Limb (tissue), 2 donors: ENCODE measurements at regions not wholly inside any gene's neighbourhood (a gene's known extent, or its start where the extent isn't known, plus 50 kb on each side); places are given as distances from the start of the nearest gene placed in this dataset.
A peak's percentile ranks its signal among the peaks of the same experiment; 100 is the strongest.
"Not testable (repeated sequence)": the region's sequence is repeated elsewhere in the genome, so short reads cannot be mapped to it uniquely, and the experiment has no call there.

Experiments
- DNase-seq, 2 donors: peaks; one replicate each; pipeline ENCODE4 v3.0.0-alpha.2; 2016; ENCODE audit errors: extremely low spot score in 2 of 2

GRCh38 chr1:199404191-199404590 lies 623.3 kb upstream of the NR5A2 start:
- DNase-seq: no peak

GRCh38 chr1:199404976-199405375 lies 622.5 kb upstream of the NR5A2 start:
- DNase-seq: no peak

GRCh38 chr1:199405634-199406196 lies 621.8 kb upstream of the NR5A2 start:
- no peak for DNase-seq

GRCh38 chr1:199410462-199410861 lies 617.0 kb upstream of the NR5A2 start:
- no peak for DNase-seq

GRCh38 chr1:199411506-199411905 lies 616.0 kb upstream of the NR5A2 start:
- no peak for DNase-seq

- no peak for DNase-seq
Measured at GRCh38 chr1:199422206-199422605, 605.3 kb upstream of the NR5A2 start.

- no peak for DNase-seq
Measured at GRCh38 chr1:199447906-199448305, 579.6 kb upstream of the NR5A2 start.

GRCh38 chr1:199448646-199449045 lies 578.9 kb upstream of the NR5A2 start:
- DNase-seq: no peak

GRCh38 chr1:199449221-199449620 lies 578.3 kb upstream of the NR5A2 start:
- DNase-seq: no peak

GRCh38 chr1:199449681-199450080 lies 577.8 kb upstream of the NR5A2 start:
- no peak for DNase-seq

- no peak for DNase-seq
Measured at GRCh38 chr1:199452627-199453026, 574.9 kb upstream of the NR5A2 start.

- DNase-seq: no peak
Measured at GRCh38 chr1:199453723-199454122, 573.8 kb upstream of the NR5A2 start.

- no peak for DNase-seq
Measured at GRCh38 chr1:199460933-199461332, 566.6 kb upstream of the NR5A2 start.

- no peak for DNase-seq
Measured at GRCh38 chr1:199463521-199464127, 563.9 kb upstream of the NR5A2 start.

- no peak for DNase-seq
Measured at GRCh38 chr1:199466961-199467360, 560.5 kb upstream of the NR5A2 start.

GRCh38 chr1:199472018-199472417 lies 555.5 kb upstream of the NR5A2 start:
- no peak for DNase-seq

GRCh38 chr1:199472978-199473377 lies 554.5 kb upstream of the NR5A2 start:
- no peak for DNase-seq

- DNase-seq: no peak
Measured at GRCh38 chr1:199474738-199475137, 552.8 kb upstream of the NR5A2 start.

GRCh38 chr1:199482426-199482825 lies 545.1 kb upstream of the NR5A2 start:
- DNase-seq: no peak

GRCh38 chr1:199489594-199489993 lies 537.9 kb upstream of the NR5A2 start:
- no peak for DNase-seq

- DNase-seq: peak in 1 of 2 donors; percentile 15
Measured at GRCh38 chr1:199490769-199491527, 536.6 kb upstream of the NR5A2 start.

- no peak for DNase-seq
Measured at GRCh38 chr1:199495432-199495831, 532.1 kb upstream of the NR5A2 start.

- not testable (repeated sequence) for DNase-seq
Measured at GRCh38 chr1:199498802-199499201, 528.7 kb upstream of the NR5A2 start.
